Pancreas (tissue), 10 donors: ENCODE measurements at regions not wholly inside any gene's neighbourhood (a gene's known extent, or its start where the extent isn't known, plus 50 kb on each side); places are given as distances from the start of the nearest gene placed in this dataset.

Source experiments
- ATAC-seq, 4 donors: fragments of 200-7000 bp; cut with Tn5 transposase; one replicate each; pipeline versions ENCODE4 v1.8.0 to v1.9.1; 2020; ENCODE audit warnings: mild to moderate bottlenecking in 4 of 4, moderate library complexity in 4 of 4
- DNase-seq, 6 donors: peaks; one replicate each; pipeline ENCODE4 v3.0.0-alpha.2; 2020
- FAIRE-seq: peaks from 2 replicates; lab custom pipeline; 2012; peaks lifted over from hg19 to GRCh38; lab: Jason Lieb, UNC
- H3K27ac ChIP-seq, 4 donors: fragments of 200-600 bp; sonication (generic); 1 replicate in 3 of 4; 2 replicates in 1 of 4; pipeline versions ENCODE4 v1.5.0 to v1.8.0; 2020
- H3K27me3 ChIP-seq, 4 donors: fragments of 200-600 bp; one replicate each; pipeline ENCODE4 v1.8.0; 2021
- H3K36me3 ChIP-seq, 3 donors: fragments of 200-600 bp; sonication (generic) in 1 of 3; one replicate each; pipeline versions ENCODE4 v1.5.0 to v1.8.0; 2020 to 2021
- H3K4me1 ChIP-seq, 3 donors: fragments of 200-600 bp; one replicate each; pipeline ENCODE4 v1.8.0; 2021
- H3K4me3 ChIP-seq, 4 donors: fragments of 200-600 bp; sonication (generic) in 2 of 4; one replicate each; pipeline versions ENCODE4 v1.5.0 to v1.8.0; 2020 to 2021
- H3K9me3 ChIP-seq, 4 donors: fragments of 200-600 bp; one replicate each; pipeline ENCODE4 v1.8.0; 2021
- CTCF ChIP-seq, 4 donors: fragments of 200-600 bp; sonication (generic) in 3 of 4; IDR thresholded peaks; one replicate each; pipeline versions ENCODE4 v1.5.0 to v1.8.0; 2021; ENCODE audit warnings: antibody characterized with exemption in 4 of 4
- WGBS, 2 donors: extraction: QIAGEN DNeasy Blood & Tissue Kit; methylation state at CpG; one replicate each; pipeline ENCODE4 v1.1.7; 2013; 5-methylcytosine and 5-hydroxymethylcytosine counted together
- intact Hi-C, 3 donors: fragments of 100-400 bp; cut with DNase I; formaldehyde crosslinking; loops; one replicate each; pipeline versions ENCODE4 v1.11.1 to v1.14.2; 2022
- donor health status: healthy with polysubstance abuse.
- donor health status: DM: no; HTN: no; CAD: no; lungs with moderate emphysema.
- donor health status: DM: no; HTN: no; CAD: no.
- donor health status: control.
- donor health status: control.
- donor health status: Bipolar disorder and iron deficiency.
- donor health status: DM: yes; HTN: yes; CAD: no.
- donor health status: DM: no; HTN: no; CAD: no.
- donor health status: DM: no; HTN: no; CAD: no.
- donor health status: DM: yes; HTN: yes; CAD: no.

- Histone ChIP-seq H3K27ac (no peak overlapping the region), H3K36me3 (no peaks in the 10 kb centered on the region), H3K4me3 (no peak overlapping the region), H3K27me3 (peaks cover 0 to 3% (median 0%) of the 10 kb centered on the region in 4 donors), H3K9me3 (no peaks in the 10 kb centered on the region), H3K4me1 (no peaks in the 10 kb centered on the region)
- TF ChIP-seq CTCF (IDR thresholded peaks at IDR 0.05): no peak
- intact Hi-C loops: no loop called here
- DNase-seq (no peak), FAIRE-seq (no peak), ATAC-seq (no peak)
- 16 to 18% methylated on average over 2 of the region's 2 CpGs for WGBS, 2 donors
Measured at GRCh38 chr14:24744641-24745040, 110.7 kb upstream of the GZMB start.

GRCh38 chr14:24741871-24742270, 107.9 kb upstream of the GZMB start:
- 47 to 67% methylated on average over 2 of the region's 2 CpGs for WGBS, 2 donors
- no peak for FAIRE-seq

GRCh38 chr14:24735984-24736630, 102.1 kb upstream of the GZMB start:
- no peak for ATAC-seq
- H3K27ac ChIP-seq: no peak overlapping the region
- no peaks in the 10 kb centered on the region for H3K36me3 ChIP-seq
- no peak for DNase-seq
- no peaks in the 10 kb centered on the region for H3K9me3 ChIP-seq
- H3K4me1 ChIP-seq: no peaks in the 10 kb centered on the region
- whole genome bisulfite sequencing, 2 donors: 50 to 80% methylated on average over 1 of the region's 1 CpG
- TF ChIP-seq CTCF (IDR thresholded peaks at IDR 0.05): no peak
- intact Hi-C loops: loop anchor here in 2 of 3 donors (5.0 to 10.0 kb wide), 2 partner anchors 409 to 421 kb away; no protein-coding TSS in a partner anchor
- H3K4me3 ChIP-seq: no peak overlapping the region
- H3K27me3 ChIP-seq: no peaks in the 10 kb centered on the region
- FAIRE-seq: no peak

More at GRCh38 chr14:24741871-24742270, 107.9 kb upstream of the GZMB start:
- H3K9me3 ChIP-seq: no peaks in the 10 kb centered on the region
- intact Hi-C loops: no loop called here
- ATAC-seq: no peak
- H3K4me1 ChIP-seq: no peaks in the 10 kb centered on the region
- no peak overlapping the region for H3K4me3 ChIP-seq
- no peak for TF ChIP-seq CTCF (IDR thresholded peaks at IDR 0.05)
- no peak for DNase-seq
- H3K27ac ChIP-seq: no peak overlapping the region
- no peaks in the 10 kb centered on the region for H3K36me3 ChIP-seq
- no peaks in the 10 kb centered on the region for H3K27me3 ChIP-seq

DNA sequence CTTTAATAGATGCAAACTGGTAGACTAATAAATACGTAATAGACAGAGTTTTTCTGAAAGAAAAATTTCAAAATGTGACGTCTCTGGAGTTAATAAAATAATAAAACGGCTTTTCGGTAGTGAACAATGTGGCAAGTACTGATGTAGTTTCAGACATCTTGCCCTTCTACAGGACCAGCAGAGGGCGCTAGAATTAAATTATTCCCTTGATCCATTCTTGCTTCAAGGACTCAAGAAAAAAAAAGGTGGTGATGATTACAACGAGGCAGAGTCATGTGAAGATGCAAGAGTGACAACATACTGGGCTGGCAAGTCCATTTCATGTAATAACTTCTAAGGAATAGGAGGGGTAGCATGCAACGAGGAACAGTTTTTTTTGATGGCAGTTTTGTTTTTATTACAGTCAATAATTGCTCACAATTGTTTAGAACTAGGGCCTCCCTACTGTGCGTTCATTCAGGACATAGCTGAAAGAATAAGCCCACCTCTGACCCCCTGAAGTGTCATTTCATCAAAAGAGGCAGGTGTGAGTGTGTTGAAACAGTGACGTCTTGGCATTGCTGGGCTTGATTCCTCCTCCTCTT, 101.0 kb upstream of the GZMB start:
- 17% methylated on average over 9 of the region's 9 CpGs for WGBS, 2 donors
- intact Hi-C loops: loop anchor here in 2 of 3 donors (5.0 to 10.0 kb wide), 2 partner anchors 410 to 422 kb away; no protein-coding TSS in a partner anchor
- no peaks in the 10 kb centered on the region for H3K9me3 ChIP-seq
- ATAC-seq (peak in 3 of 4 donors; percentile 81 to 85 (median 84)), DNase-seq (peak in 3 of 6 donors; percentile 13 to 45 (median 28)), FAIRE-seq (peak; percentile 75)
- H3K4me1 ChIP-seq: no peaks in the 10 kb centered on the region
- no peak overlapping the region for H3K27ac ChIP-seq
- peak; percentile 26 to 71 (median 62) for TF ChIP-seq CTCF (IDR thresholded peaks at IDR 0.05)
- no peaks in the 10 kb centered on the region for H3K36me3 ChIP-seq
- no peak overlapping the region for H3K4me3 ChIP-seq
- no peaks in the 10 kb centered on the region for H3K27me3 ChIP-seq

GRCh38 chr14:24726480-24726879, 92.5 kb upstream of the GZMB start:
- H3K9me3 ChIP-seq: no peaks in the 10 kb centered on the region
- H3K4me3 ChIP-seq: no peak overlapping the region
- H3K4me1 ChIP-seq: no peaks in the 10 kb centered on the region
- 83 to 85% methylated on average over 7 of the region's 7 CpGs for WGBS, 2 donors
- no peaks in the 10 kb centered on the region for H3K36me3 ChIP-seq
- peaks cover 0 to 12% (median 0%) of the 10 kb centered on the region in 4 donors for H3K27me3 ChIP-seq
- H3K27ac ChIP-seq: no peak overlapping the region
- FAIRE-seq (no peak), ATAC-seq (no peak), DNase-seq (peak in 1 of 6 donors; percentile 40)
- intact Hi-C loops: no loop called here
- no peak for TF ChIP-seq CTCF (IDR thresholded peaks at IDR 0.05)
